Adrenal gland (tissue), 5 donors: ENCODE measurements at regions not wholly inside any gene's neighbourhood (a gene's known extent, or its start where the extent isn't known, plus 50 kb on each side); places are given as distances from the start of the nearest gene placed in this dataset.

Experiments
- CTCF ChIP-seq, 6 experiments: fragments of 450-650 bp in 4 of 6; fragments of 200-600 bp in 2 of 6; sonication (generic) in 1 of 6; IDR thresholded peaks; 1 replicate in 5 of 6; 2 replicates in 1 of 6; pipeline versions ENCODE4 v1.5.1 to v1.8.0; 2016 to 2021; ENCODE audit warnings: antibody characterized with exemption in 6 of 6, mild to moderate bottlenecking in 2 of 6, moderate library complexity in 1 of 6
- POLR2A ChIP-seq, 2 donors: fragments of 450-650 bp; IDR thresholded peaks; one replicate each; pipeline ENCODE4 v1.6.1; 2017; ENCODE audit warnings: antibody characterized with exemption in 2 of 2, mild to moderate bottlenecking in 2 of 2, moderate library complexity in 1 of 2
- donor health status: DM: no; HTN: no; CAD: no.

- no peak for TF ChIP-seq CTCF (IDR thresholded peaks at IDR 0.05)
- no peak for TF ChIP-seq POLR2A (IDR thresholded peaks at IDR 0.05)
These were observed 1230.3 kb downstream of the DIAPH3 start for GRCh38 chr13:58933475-58933874.
